ENCODE measurements at regions not wholly inside any gene's neighbourhood (a gene's known extent, or its start where the extent isn't known, plus 50 kb on each side); places are given as distances from the start of the nearest gene placed in this dataset.
"Not testable (repeated sequence)": the region's sequence is repeated elsewhere in the genome, so short reads cannot be mapped to it uniquely, and the experiment has no call there.

- DNase-seq (ENCODE audit: low spot score) = no peak
- no peak for TF ChIP-seq CTCF (IDR thresholded peaks at IDR 0.05; ENCODE audit: borderline replicate concordance, control extremely low read depth, extremely low read depth, insufficient read depth, missing control alignments)
- in situ Hi-C loops (cut with MboI; ENCODE audit: low sequenced_read_pairs, unreplicated experiment) = no loop called here
Measured at GRCh38 chr7:17580856-17581255, 282.4 kb downstream of the AHR start.

- DNase-seq (ENCODE audit: low spot score) = no peak
- in situ Hi-C loops (cut with MboI; ENCODE audit: low sequenced_read_pairs, unreplicated experiment) = no loop called here
Measured at GRCh38 chr7:17581301-17581700, 282.8 kb downstream of the AHR start.

GRCh38 chr7:17582696-17583095, 284.2 kb downstream of the AHR start:
- DNase-seq (ENCODE audit: low spot score); in situ Hi-C loops (cut with MboI; ENCODE audit: low sequenced_read_pairs, unreplicated experiment): not testable (repeated sequence)

More at GRCh38 chr7:17581301-17581700, 282.8 kb downstream of the AHR start:
- TF ChIP-seq CTCF (IDR thresholded peaks at IDR 0.05; ENCODE audit: borderline replicate concordance, control extremely low read depth, extremely low read depth, insufficient read depth, missing control alignments) = no peak

- no peak for TF ChIP-seq CTCF (IDR thresholded peaks at IDR 0.05; ENCODE audit: borderline replicate concordance, control extremely low read depth, extremely low read depth, insufficient read depth, missing control alignments)
- in situ Hi-C loops (cut with MboI; ENCODE audit: low sequenced_read_pairs, unreplicated experiment) = no loop called here
Measured at GRCh38 chr7:17583786-17584185, 285.3 kb downstream of the AHR start.

GRCh38 chr7:17584822-17585221, 286.4 kb downstream of the AHR start:
- in situ Hi-C loops (cut with MboI; ENCODE audit: low sequenced_read_pairs, unreplicated experiment) = no loop called here
- DNase-seq (ENCODE audit: low spot score) = no peak
- TF ChIP-seq CTCF (IDR thresholded peaks at IDR 0.05; ENCODE audit: borderline replicate concordance, control extremely low read depth, extremely low read depth, insufficient read depth, missing control alignments) = no peak

More at GRCh38 chr7:17583786-17584185, 285.3 kb downstream of the AHR start:
- no peak for DNase-seq (ENCODE audit: low spot score)

GRCh38 chr7:17586711-17587110, 288.3 kb downstream of the AHR start:
- in situ Hi-C loops (cut with MboI; ENCODE audit: low sequenced_read_pairs, unreplicated experiment) = no loop called here
- no peak for DNase-seq (ENCODE audit: low spot score)
- TF ChIP-seq CTCF (IDR thresholded peaks at IDR 0.05; ENCODE audit: borderline replicate concordance, control extremely low read depth, extremely low read depth, insufficient read depth, missing control alignments) = no peak

- TF ChIP-seq CTCF (IDR thresholded peaks at IDR 0.05; ENCODE audit: borderline replicate concordance, control extremely low read depth, extremely low read depth, insufficient read depth, missing control alignments) = no peak
- in situ Hi-C loops (cut with MboI; ENCODE audit: low sequenced_read_pairs, unreplicated experiment) = no loop called here
Measured at GRCh38 chr7:17588730-17589129, 290.3 kb downstream of the AHR start.

More at GRCh38 chr7:17588730-17589129, 290.3 kb downstream of the AHR start:
- DNase-seq (ENCODE audit: low spot score) = no peak

Measured in GM13976 (cell line).